HG02840 (cell line): ENCODE measurements at regions not wholly inside any gene's neighbourhood (a gene's known extent, or its start where the extent isn't known, plus 50 kb on each side); places are given as distances from the start of the nearest gene placed in this dataset.

Experiments used
- ATAC-seq: cut with Tn5 transposase; IDR thresholded peaks from one replicate; pipeline ENCODE4 v1.9.1; 2021; ENCODE audit warnings: mild to moderate bottlenecking, moderate library complexity, moderate number of reproducible peaks; ENCODE audit not compliant: unreplicated experiment, low FRiP score

- no peak for ATAC-seq
These were observed 83.1 kb upstream of the CCDC54 start for GRCh38 chr3:107294117-107294516.

GRCh38 chr3:107297597-107297996 is 79.6 kb upstream of the CCDC54 start:
- ATAC-seq, result no peak

GRCh38 chr3:107307205-107307604 is 70.0 kb upstream of the CCDC54 start:
- ATAC-seq, result no peak

- no peak for ATAC-seq
These were observed 68.5 kb upstream of the CCDC54 start for GRCh38 chr3:107308716-107309115.

- no peak for ATAC-seq
These were observed 67.9 kb upstream of the CCDC54 start for GRCh38 chr3:107309312-107309711.

GRCh38 chr3:107313711-107314110 is 63.5 kb upstream of the CCDC54 start:
- no peak for ATAC-seq

- ATAC-seq, result no peak
These were observed 62.1 kb upstream of the CCDC54 start for GRCh38 chr3:107315141-107315540.

- no peak for ATAC-seq
These were observed 53.5 kb upstream of the CCDC54 start for GRCh38 chr3:107323723-107324122.

GRCh38 chr3:107325446-107325845 is 51.8 kb upstream of the CCDC54 start:
- no peak for ATAC-seq
